H9 (cell line): ENCODE measurements at regions not wholly inside any gene's neighbourhood (a gene's known extent, or its start where the extent isn't known, plus 50 kb on each side); places are given as distances from the start of the nearest gene placed in this dataset.

ENCODE experiments used
- DNase-seq: peaks from one replicate; pipeline ENCODE4 v3.0.0-alpha.2; 2017
- H2AFZ ChIP-seq: one replicate; pipeline ENCODE4 v1.6.1; 2013; ENCODE audit warnings: mild to moderate bottlenecking, low read length, control low read depth, moderate library complexity
- H2AK5ac ChIP-seq: 2 replicates; pipeline ENCODE4 v1.6.1; 2013; ENCODE audit warnings: low read length, control low read depth, mixed read lengths; ENCODE audit not compliant: insufficient read length
- H2BK120ac ChIP-seq: one replicate; pipeline ENCODE4 v1.6.1; 2013; ENCODE audit warnings: low read depth, mild to moderate bottlenecking, low read length, control low read depth, inconsistent platforms; ENCODE audit not compliant: poor library complexity, severe bottlenecking
- H2BK12ac ChIP-seq: 2 replicates; pipeline ENCODE4 v1.6.1; 2013; ENCODE audit warnings: low read length, control low read depth, mixed read lengths, low read depth; ENCODE audit not compliant: insufficient read length
- H2BK15ac ChIP-seq: 2 replicates; pipeline ENCODE4 v1.6.1; 2013; ENCODE audit warnings: low read depth, low read length, control low read depth
- H2BK20ac ChIP-seq: one replicate; pipeline ENCODE4 v1.6.1; 2013; ENCODE audit warnings: low read depth, mild to moderate bottlenecking, low read length, control low read depth, inconsistent platforms; ENCODE audit not compliant: poor library complexity, severe bottlenecking
- H2BK5ac ChIP-seq: 2 replicates; pipeline ENCODE4 v1.6.1; 2013; ENCODE audit warnings: low read length, control low read depth, mixed read lengths; ENCODE audit not compliant: insufficient read length
- H3K14ac ChIP-seq: 2 replicates; pipeline ENCODE4 v1.6.1; 2013; ENCODE audit warnings: low read length, control low read depth; ENCODE audit not compliant: insufficient read depth
- H3K18ac ChIP-seq: 2 replicates; pipeline ENCODE4 v1.6.1; 2013; ENCODE audit warnings: low read depth, mild to moderate bottlenecking, mixed read lengths, low read length, control low read depth; ENCODE audit not compliant: insufficient read length
- H3K23ac ChIP-seq: 2 replicates; pipeline ENCODE4 v1.6.1; 2013; ENCODE audit warnings: low read length, control low read depth, mixed read lengths, low read depth; ENCODE audit not compliant: insufficient read length
- H3K23me2 ChIP-seq: 2 replicates; pipeline ENCODE4 v1.6.1; 2013; ENCODE audit warnings: low read depth, mild to moderate bottlenecking, mixed read lengths, low read length, control low read depth; ENCODE audit not compliant: insufficient read length, poor library complexity, severe bottlenecking
- H3K27ac ChIP-seq: 2 replicates; pipeline ENCODE4 v1.5.1; 2013; ENCODE audit warnings: low read length, control low read depth, mixed read lengths, low read depth; ENCODE audit not compliant: insufficient read length
- H3K27me3 ChIP-seq: 2 replicates; pipeline ENCODE4 v1.6.1; 2013; ENCODE audit warnings: low read length, control low read depth, inconsistent platforms; ENCODE audit not compliant: insufficient read depth
- H3K4ac ChIP-seq: 2 replicates; pipeline ENCODE4 v1.6.1; 2013; ENCODE audit warnings: low read depth, mild to moderate bottlenecking, control low read depth, inconsistent platforms, low read length, moderate library complexity
- H3K4me1 ChIP-seq: 2 replicates; pipeline ENCODE4 v1.6.1; 2013; ENCODE audit warnings: low read length, control low read depth, inconsistent platforms; ENCODE audit not compliant: insufficient read depth
- H3K4me2 ChIP-seq: 2 replicates; pipeline ENCODE4 v1.6.1; 2013; ENCODE audit warnings: low read length, control low read depth, mixed read lengths; ENCODE audit not compliant: insufficient read length, insufficient read depth
- H3K56ac ChIP-seq: 2 replicates; pipeline ENCODE4 v1.6.1; 2013; ENCODE audit warnings: low read depth, mild to moderate bottlenecking, mixed read lengths, low read length, control low read depth; ENCODE audit not compliant: insufficient read length
- H3K79me1 ChIP-seq: 2 replicates; pipeline ENCODE4 v1.6.1; 2013; ENCODE audit warnings: low read depth, mild to moderate bottlenecking, moderate library complexity, low read length, control low read depth, inconsistent platforms; ENCODE audit not compliant: insufficient read depth, poor library complexity, severe bottlenecking
- H3K79me2 ChIP-seq: 2 replicates; pipeline ENCODE4 v1.6.1; 2013; ENCODE audit warnings: low read length, control low read depth, inconsistent platforms; ENCODE audit not compliant: insufficient read depth
- H3K9ac ChIP-seq: 2 replicates; pipeline ENCODE4 v1.6.1; 2013; ENCODE audit warnings: low read length, control low read depth, mixed read lengths; ENCODE audit not compliant: insufficient read length; ENCODE audit errors: extremely low read depth
- H3K9me3 ChIP-seq: one replicate; pipeline ENCODE4 v1.6.1; 2013; ENCODE audit warnings: low read depth, low read length, inconsistent platforms; ENCODE audit not compliant: control insufficient read depth
- H3T11ph ChIP-seq: one replicate; pipeline ENCODE4 v1.6.1; 2013; ENCODE audit warnings: mild to moderate bottlenecking, low read length, control low read depth, inconsistent platforms
- H4K20me1 ChIP-seq: one replicate; pipeline ENCODE4 v1.6.1; 2013; ENCODE audit not compliant: control insufficient read depth, insufficient read length, insufficient read depth
- H4K5ac ChIP-seq: 2 replicates; pipeline ENCODE4 v1.6.1; 2013; ENCODE audit warnings: low read depth, mild to moderate bottlenecking, mixed read lengths, low read length, control low read depth; ENCODE audit not compliant: insufficient read length
- H4K8ac ChIP-seq: replicated peaks from 2 replicates; pipeline ENCODE4 v1.6.1; 2013; ENCODE audit warnings: low read length, control low read depth, mixed read lengths, low read depth; ENCODE audit not compliant: insufficient read length
- H4K91ac ChIP-seq: 2 replicates; pipeline ENCODE4 v1.6.1; 2013; ENCODE audit warnings: low read depth, mild to moderate bottlenecking, moderate library complexity, mixed read lengths, low read length, control low read depth; ENCODE audit not compliant: insufficient read length
- H3K27ac Mint-ChIP-seq, 3 experiments: 2 replicates in 2 of 3; 3 replicates in 1 of 3; pipeline ENCODE4 v1.8.0; 2020 to 2021; ENCODE audit warnings: mixed read lengths in 3 of 3, mild to moderate bottlenecking in 1 of 3, moderate library complexity in 1 of 3
- H3K27me3 Mint-ChIP-seq: 2 replicates; pipeline ENCODE4 v1.8.0; 2021; ENCODE audit warnings: low read depth, mild to moderate bottlenecking, moderate library complexity, mixed read lengths
- H3K36me3 Mint-ChIP-seq, 3 experiments: 2 replicates in 2 of 3; 3 replicates in 1 of 3; pipeline ENCODE4 v1.8.0; 2020 to 2021; ENCODE audit warnings: low read depth in 3 of 3, mixed read lengths in 3 of 3; ENCODE audit not compliant: insufficient read depth in 1 of 3
- H3K4me1 Mint-ChIP-seq, 2 experiments: 2 replicates each; pipeline ENCODE4 v1.8.0; 2020; ENCODE audit warnings: mixed read lengths in 2 of 2
- H3K4me3 Mint-ChIP-seq, 2 experiments: 2 replicates in 1 of 2; 3 replicates in 1 of 2; pipeline ENCODE4 v1.8.0; 2020 to 2021; ENCODE audit warnings: mild to moderate bottlenecking in 2 of 2, mixed read lengths in 2 of 2, moderate library complexity in 1 of 2
- H3K9me3 Mint-ChIP-seq, 2 experiments: 2 replicates in 1 of 2; 3 replicates in 1 of 2; pipeline ENCODE4 v1.8.0; 2020; ENCODE audit warnings: mild to moderate bottlenecking in 2 of 2, mixed read lengths in 2 of 2, moderate library complexity in 1 of 2
- WGBS: extraction: QIAGEN DNeasy Blood & Tissue Kit; methylation state at CpG from one replicate; pipeline ENCODE4 v1.1.7; 2013; ENCODE audit warnings: missing lambda C conversion rate, low lambda C conversion rate, mixed read lengths; ENCODE audit not compliant: insufficient read length; ENCODE audit errors: extremely low coverage; 5-methylcytosine and 5-hydroxymethylcytosine counted together
- TF ChIP-seq, protein P1 (sequence below): fragments of 200-600 bp; sonication (generic); conservative IDR thresholded peaks from 3 replicates; pipeline ENCODE4 v1.8.0; 2021; ENCODE audit warnings: antibody characterized with exemption, mild to moderate bottlenecking

DNA sequence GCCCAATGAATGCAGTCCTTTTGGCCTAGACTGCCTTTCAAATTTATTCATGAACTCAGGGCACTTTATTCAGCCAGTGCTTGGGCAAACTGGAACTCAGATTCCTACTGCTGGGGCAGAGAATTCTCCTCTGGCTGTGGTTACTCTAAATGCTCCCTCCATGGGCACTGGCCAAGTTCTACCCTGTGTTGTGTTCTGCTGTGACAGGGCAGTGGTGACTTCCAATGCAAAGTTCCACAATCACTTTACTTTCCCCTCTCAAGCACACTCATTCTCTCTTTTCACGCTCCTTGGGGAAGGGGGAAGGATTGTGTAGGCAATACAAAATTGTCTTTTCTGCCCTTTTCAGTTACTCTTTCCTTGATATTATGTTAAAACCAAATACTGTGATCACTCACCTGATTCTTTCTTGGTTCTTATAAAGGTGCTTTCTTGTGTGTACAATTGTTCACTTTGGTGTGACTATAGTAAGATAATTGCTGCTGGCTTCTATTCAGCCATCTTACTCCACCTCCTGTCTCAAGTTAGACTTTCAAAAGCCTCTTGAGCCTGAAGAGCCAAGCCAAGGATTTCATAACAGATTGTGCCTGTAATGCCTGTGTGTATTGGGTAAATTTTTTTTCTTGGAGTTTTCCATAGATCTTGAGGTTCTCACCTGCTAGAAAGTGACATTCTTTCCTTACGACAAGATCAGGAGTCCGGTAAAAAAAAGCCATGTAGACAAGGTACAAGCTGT lies 1078.6 kb downstream of the FAM133A start:
- peaks cover 9% of the 10 kb centered on the region; the same call in 1 of the 2 replicates for H3K4me1 ChIP-seq
- TF ChIP-seq, protein P1, sequence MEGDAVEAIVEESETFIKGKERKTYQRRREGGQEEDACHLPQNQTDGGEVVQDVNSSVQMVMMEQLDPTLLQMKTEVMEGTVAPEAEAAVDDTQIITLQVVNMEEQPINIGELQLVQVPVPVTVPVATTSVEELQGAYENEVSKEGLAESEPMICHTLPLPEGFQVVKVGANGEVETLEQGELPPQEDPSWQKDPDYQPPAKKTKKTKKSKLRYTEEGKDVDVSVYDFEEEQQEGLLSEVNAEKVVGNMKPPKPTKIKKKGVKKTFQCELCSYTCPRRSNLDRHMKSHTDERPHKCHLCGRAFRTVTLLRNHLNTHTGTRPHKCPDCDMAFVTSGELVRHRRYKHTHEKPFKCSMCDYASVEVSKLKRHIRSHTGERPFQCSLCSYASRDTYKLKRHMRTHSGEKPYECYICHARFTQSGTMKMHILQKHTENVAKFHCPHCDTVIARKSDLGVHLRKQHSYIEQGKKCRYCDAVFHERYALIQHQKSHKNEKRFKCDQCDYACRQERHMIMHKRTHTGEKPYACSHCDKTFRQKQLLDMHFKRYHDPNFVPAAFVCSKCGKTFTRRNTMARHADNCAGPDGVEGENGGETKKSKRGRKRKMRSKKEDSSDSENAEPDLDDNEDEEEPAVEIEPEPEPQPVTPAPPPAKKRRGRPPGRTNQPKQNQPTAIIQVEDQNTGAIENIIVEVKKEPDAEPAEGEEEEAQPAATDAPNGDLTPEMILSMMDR, result no peak
- H3K23me2 ChIP-seq, result no peaks in the 10 kb centered on the region
- H3K79me2 ChIP-seq, result peaks cover 18% of the 10 kb centered on the region; the same call in 1 of the 2 replicates
- H3K79me1 ChIP-seq, result peaks cover 5% of the 10 kb centered on the region
- Mint-ChIP-seq H3K27me3 (no peaks in the 10 kb centered on the region), H3K4me1 (peaks cover 5 to 38% of the 10 kb centered on the region in 2 experiments), H3K4me3 (no peak overlapping the region), H3K27ac (no peak overlapping the region), H3K36me3 (peaks cover 9 to 23% (median 13%) of the 10 kb centered on the region in 3 experiments; a peak in 6 of 7 replicates), H3K9me3 (peaks cover 11 to 18% of the 10 kb centered on the region in 2 experiments)
- H2BK12ac ChIP-seq, result no peak overlapping the region
- no peak overlapping the region for H2AK5ac ChIP-seq
- no peak overlapping the region for H2BK20ac ChIP-seq
- no peaks in the 10 kb centered on the region for H4K20me1 ChIP-seq
- H2AFZ ChIP-seq, result no peak overlapping the region
- H3K18ac ChIP-seq, result no peak overlapping the region
- no peak overlapping the region for H3K23ac ChIP-seq
- no peak overlapping the region for H3K4me2 ChIP-seq
- no peak overlapping the region for H2BK120ac ChIP-seq
- H3K9ac ChIP-seq, result no peak overlapping the region
- H4K5ac ChIP-seq, result no peak overlapping the region
- no peak overlapping the region for H2BK15ac ChIP-seq
- H3K9me3 ChIP-seq, result no peaks in the 10 kb centered on the region
- no peak overlapping the region for H2BK5ac ChIP-seq
- no peak overlapping the region for H4K8ac ChIP-seq
- H3K14ac ChIP-seq, result no peak overlapping the region
- no peak overlapping the region for H3T11ph ChIP-seq
- H3K4ac ChIP-seq, result no peak overlapping the region
- no CpG with 5 or more reads among the region's 3 CpGs for WGBS
- H3K27me3 ChIP-seq, result no peaks in the 10 kb centered on the region
- H3K27ac ChIP-seq, result no peak overlapping the region
- H4K91ac ChIP-seq, result no peak overlapping the region
- H3K56ac ChIP-seq, result no peak overlapping the region
- no peak for DNase-seq
